Mononuclear cell (primary cell): ENCODE measurements at regions not wholly inside any gene's neighbourhood (a gene's known extent, or its start where the extent isn't known, plus 50 kb on each side); places are given as distances from the start of the nearest gene placed in this dataset.
"Not testable (repeated sequence)": the region's sequence is repeated elsewhere in the genome, so short reads cannot be mapped to it uniquely, and the experiment has no call there.

Source experiments
- H3K27me3 ChIP-seq: 2 replicates; pipeline ENCODE4 v1.6.0; 2011; ENCODE audit warnings: low read length, control low read depth; ENCODE audit not compliant: insufficient read depth
- H3K4me1 ChIP-seq: 2 replicates; pipeline ENCODE4 v1.5.1; 2011; ENCODE audit warnings: mild to moderate bottlenecking, low read length, control low read depth; ENCODE audit not compliant: insufficient read depth
- H3K4me3 ChIP-seq: 2 replicates; pipeline ENCODE4 v1.5.1; 2011; ENCODE audit warnings: mild to moderate bottlenecking, low read length, moderate library complexity
- H3K9me3 ChIP-seq: 2 replicates; pipeline ENCODE4 v1.5.1; 2011; ENCODE audit warnings: low read depth, mild to moderate bottlenecking, control low read depth, low read length

GRCh38 chr7:56206420-56206819, 90.2 kb upstream of the NUPR2 start:
- H3K4me1 ChIP-seq, result no peaks in the 10 kb centered on the region
- no peaks in the 10 kb centered on the region for H3K27me3 ChIP-seq
- H3K9me3 ChIP-seq, result no peaks in the 10 kb centered on the region
- no peak overlapping the region for H3K4me3 ChIP-seq

- H3K4me3 ChIP-seq, result no peak overlapping the region
- H3K4me1 ChIP-seq, result no peaks in the 10 kb centered on the region
- H3K27me3 ChIP-seq, result no peaks in the 10 kb centered on the region
- no peaks in the 10 kb centered on the region for H3K9me3 ChIP-seq
Measured at GRCh38 chr7:56199639-56200038, 83.4 kb upstream of the NUPR2 start.

- not testable (repeated sequence) for H3K4me1 ChIP-seq, H3K9me3 ChIP-seq, H3K27me3 ChIP-seq, H3K4me3 ChIP-seq
Measured at GRCh38 chr7:56196195-56196594, 80.0 kb upstream of the NUPR2 start.

GRCh38 chr7:56188823-56189346, 72.7 kb upstream of the NUPR2 start:
- no peaks in the 10 kb centered on the region for H3K4me1 ChIP-seq
- H3K27me3 ChIP-seq, result no peaks in the 10 kb centered on the region
- H3K4me3 ChIP-seq, result no peak overlapping the region
- no peaks in the 10 kb centered on the region for H3K9me3 ChIP-seq

- Histone ChIP-seq H3K4me3 (no peak overlapping the region), H3K9me3 (no peaks in the 10 kb centered on the region), H3K27me3 (no peaks in the 10 kb centered on the region), H3K4me1 (no peaks in the 10 kb centered on the region)
Measured at GRCh38 chr7:56188376-56188775, 72.2 kb upstream of the NUPR2 start.

GRCh38 chr7:56181010-56181409, 64.8 kb upstream of the NUPR2 start:
- Histone ChIP-seq H3K4me3 (no peak overlapping the region), H3K9me3 (no peaks in the 10 kb centered on the region), H3K4me1 (no peaks in the 10 kb centered on the region), H3K27me3 (peaks cover 2% of the 10 kb centered on the region)

GRCh38 chr7:56175771-56176170, 59.6 kb upstream of the NUPR2 start:
- Histone ChIP-seq H3K4me3 (no peak overlapping the region), H3K27me3 (peaks cover 3% of the 10 kb centered on the region), H3K4me1 (no peaks in the 10 kb centered on the region), H3K9me3 (no peaks in the 10 kb centered on the region)

GRCh38 chr7:56174875-56175760, 58.9 kb upstream of the NUPR2 start:
- H3K9me3 ChIP-seq, result no peaks in the 10 kb centered on the region
- peaks cover 3% of the 10 kb centered on the region for H3K27me3 ChIP-seq

GRCh38 chr7:56174346-56174874, 58.2 kb upstream of the NUPR2 start:
- H3K27me3 ChIP-seq, result peaks cover 3% of the 10 kb centered on the region

More at GRCh38 chr7:56174875-56175760, 58.9 kb upstream of the NUPR2 start:
- Histone ChIP-seq H3K4me3 (no peak overlapping the region), H3K4me1 (no peaks in the 10 kb centered on the region)

More at GRCh38 chr7:56174346-56174874, 58.2 kb upstream of the NUPR2 start:
- no peak overlapping the region for H3K4me3 ChIP-seq
- no peaks in the 10 kb centered on the region for H3K9me3 ChIP-seq
- no peaks in the 10 kb centered on the region for H3K4me1 ChIP-seq
